Activated T-helper 2 cell treated with anti-CD3 and anti-CD28 coated beads, Interferon-gamma antibody, Interleukin-2, Interleukin-4, amounts not matched to agents 10 μg/mL and 5 μg/mL and 100 μg/mL, durations not matched to agents 14 hours and 24 hours and 36 hours (primary cell): ENCODE measurements at regions not wholly inside any gene's neighbourhood (a gene's known extent, or its start where the extent isn't known, plus 50 kb on each side); places are given as distances from the start of the nearest gene placed in this dataset.

Experiments
- DNase-seq: peaks from one replicate; pipeline ENCODE4 v3.0.0; 2021; ENCODE audit warnings: low spot score
- H3K27ac Mint-ChIP-seq: one replicate; pipeline ENCODE4 v1.8.0; 2021; ENCODE audit warnings: mixed read lengths
- H3K27me3 Mint-ChIP-seq: one replicate; pipeline ENCODE4 v1.8.0; 2021; ENCODE audit warnings: low read depth, mixed read lengths
- H3K36me3 Mint-ChIP-seq: one replicate; pipeline ENCODE4 v1.8.0; 2021; ENCODE audit warnings: low read depth, mixed read lengths
- H3K4me1 Mint-ChIP-seq: one replicate; pipeline ENCODE4 v1.8.0; 2021; ENCODE audit warnings: low read depth, mixed read lengths
- H3K4me3 Mint-ChIP-seq: one replicate; pipeline ENCODE4 v1.8.0; 2021; ENCODE audit warnings: low read depth, mild to moderate bottlenecking, moderate library complexity, mixed read lengths
- H3K9me3 Mint-ChIP-seq: one replicate; pipeline ENCODE4 v1.8.0; 2021; ENCODE audit warnings: mixed read lengths
- intact Hi-C: fragments of 100-400 bp; cut with micrococcal nuclease; formaldehyde crosslinking; loops from one replicate; pipeline ENCODE4 v1.15.1; 2023

DNA sequence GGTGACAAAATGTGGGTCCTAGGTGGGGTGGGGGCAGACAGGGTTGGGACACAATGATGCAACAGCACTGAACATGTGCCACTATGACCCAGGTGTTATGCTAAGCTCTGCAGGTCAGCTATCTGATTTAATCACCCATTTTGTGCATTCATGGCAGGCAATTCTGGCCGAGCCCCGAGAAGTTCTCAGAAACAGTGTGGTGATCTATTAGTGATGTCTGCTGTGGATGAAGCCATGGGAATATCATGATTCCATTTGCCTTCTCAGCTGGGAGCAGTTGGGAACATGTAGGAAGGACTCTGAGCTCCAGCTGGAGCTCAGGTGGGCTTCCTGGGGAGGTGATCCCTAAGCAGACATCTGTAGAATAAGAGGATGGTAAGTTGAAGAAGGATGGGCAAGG lies 194.0 kb upstream of the POU3F1 start:
- no peaks in the 10 kb centered on the region for H3K9me3 Mint-ChIP-seq
- H3K27me3 Mint-ChIP-seq, result peaks cover 2% of the 10 kb centered on the region
- H3K36me3 Mint-ChIP-seq, result no peaks in the 10 kb centered on the region
- intact Hi-C loops, result no loop called here
- no peaks in the 10 kb centered on the region for H3K4me1 Mint-ChIP-seq
- no peak overlapping the region for H3K4me3 Mint-ChIP-seq
- DNase-seq, result no peak
- no peak overlapping the region for H3K27ac Mint-ChIP-seq

DNA sequence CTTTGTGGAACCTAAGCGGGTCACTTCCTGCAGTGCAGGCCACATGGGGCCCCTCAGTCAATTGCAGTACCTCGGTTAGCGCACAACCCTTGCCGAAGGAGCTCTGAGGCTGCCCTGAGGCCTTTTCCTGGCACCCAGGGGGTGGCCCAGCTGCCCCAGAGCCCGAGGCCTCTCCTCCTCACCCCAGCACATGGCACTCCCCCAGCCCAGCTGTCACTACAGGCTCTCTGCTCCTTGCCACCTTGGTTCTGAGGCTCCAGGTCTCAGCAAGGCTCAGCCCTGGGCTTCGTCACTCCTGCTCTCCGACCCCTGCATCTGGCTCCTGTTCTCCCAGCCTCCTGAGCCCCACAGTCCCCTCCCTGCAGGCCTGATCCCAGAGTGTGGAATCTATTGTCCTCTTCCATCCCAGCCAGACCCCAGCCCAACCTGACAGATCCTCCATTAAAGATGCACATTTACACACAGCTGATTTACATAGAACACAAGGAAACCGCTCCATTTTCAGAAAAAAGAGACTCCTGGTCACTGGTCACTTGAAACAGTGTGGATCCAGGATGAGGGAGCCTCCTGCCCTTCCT lies 192.8 kb upstream of the POU3F1 start:
- no peak overlapping the region for H3K27ac Mint-ChIP-seq
- peaks cover 2% of the 10 kb centered on the region for H3K27me3 Mint-ChIP-seq
- no peak overlapping the region for H3K4me3 Mint-ChIP-seq
- H3K4me1 Mint-ChIP-seq, result no peaks in the 10 kb centered on the region
- intact Hi-C loops, result no loop called here
- DNase-seq, result no peak
- no peaks in the 10 kb centered on the region for H3K36me3 Mint-ChIP-seq
- no peaks in the 10 kb centered on the region for H3K9me3 Mint-ChIP-seq

DNA sequence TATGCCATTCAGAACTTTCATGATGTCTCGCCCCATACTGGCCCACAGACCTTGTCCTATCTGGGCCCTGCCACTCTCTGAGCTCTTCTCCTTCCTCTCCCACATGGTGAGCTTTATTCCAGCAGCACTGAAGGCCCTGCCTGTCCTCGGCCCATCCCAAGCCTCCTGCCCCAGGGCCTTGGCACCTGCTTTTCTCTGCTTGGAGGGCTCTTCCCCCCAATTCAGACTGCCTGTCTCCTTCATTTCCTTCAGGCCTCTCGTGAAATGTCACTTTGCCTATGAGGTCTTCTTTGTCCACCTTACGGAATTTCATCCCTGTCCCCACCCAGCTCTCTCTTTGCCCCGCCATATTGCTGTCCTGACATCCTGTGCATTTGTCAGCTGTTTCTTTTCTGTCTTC lies 191.7 kb upstream of the POU3F1 start:
- DNase-seq, result no peak
- Mint-ChIP-seq H3K9me3 (no peaks in the 10 kb centered on the region), H3K4me3 (no peak overlapping the region), H3K27me3 (peaks cover 2% of the 10 kb centered on the region), H3K27ac (no peak overlapping the region), H3K36me3 (no peaks in the 10 kb centered on the region), H3K4me1 (no peaks in the 10 kb centered on the region)
- intact Hi-C loops, result no loop called here

DNA sequence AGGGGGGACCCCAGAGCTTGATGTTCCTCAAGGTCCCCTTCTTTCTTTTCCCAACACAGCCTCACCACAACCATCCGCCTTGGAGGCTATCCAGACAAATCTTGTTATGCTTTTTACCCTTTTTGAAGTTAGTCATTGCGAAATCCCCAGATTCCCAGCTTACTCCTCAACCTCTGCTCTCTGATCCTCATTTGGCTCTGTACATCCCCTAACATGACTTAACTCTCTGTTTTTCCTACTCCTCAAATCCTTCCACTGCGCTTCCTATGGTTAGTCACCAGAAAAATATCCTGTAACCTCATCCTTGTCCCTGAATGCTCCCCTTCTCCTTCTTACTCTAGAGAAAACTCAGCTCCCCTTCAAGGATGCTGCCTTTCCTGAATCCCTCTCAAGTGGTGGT lies 189.1 kb upstream of the POU3F1 start:
- Mint-ChIP-seq H3K27ac (no peak overlapping the region), H3K36me3 (no peaks in the 10 kb centered on the region), H3K27me3 (peaks cover 2% of the 10 kb centered on the region), H3K9me3 (no peaks in the 10 kb centered on the region), H3K4me3 (no peak overlapping the region), H3K4me1 (no peaks in the 10 kb centered on the region)
- intact Hi-C loops, result no loop called here
- no peak for DNase-seq

- Mint-ChIP-seq H3K9me3 (no peaks in the 10 kb centered on the region), H3K36me3 (no peaks in the 10 kb centered on the region), H3K27me3 (peaks cover 4% of the 10 kb centered on the region), H3K4me1 (no peaks in the 10 kb centered on the region), H3K27ac (no peak overlapping the region), H3K4me3 (no peak overlapping the region)
- intact Hi-C loops, result no loop called here
- no peak for DNase-seq
Observed at GRCh38 chr1:38231941-38232340, 185.3 kb upstream of the POU3F1 start.

GRCh38 chr1:38228718-38229117 lies 182.1 kb upstream of the POU3F1 start:
- Mint-ChIP-seq H3K4me1 (no peaks in the 10 kb centered on the region), H3K4me3 (no peak overlapping the region), H3K27ac (no peak overlapping the region), H3K36me3 (no peaks in the 10 kb centered on the region), H3K9me3 (no peaks in the 10 kb centered on the region), H3K27me3 (peaks cover 2% of the 10 kb centered on the region)
- no peak for DNase-seq
- intact Hi-C loops, result no loop called here

DNA sequence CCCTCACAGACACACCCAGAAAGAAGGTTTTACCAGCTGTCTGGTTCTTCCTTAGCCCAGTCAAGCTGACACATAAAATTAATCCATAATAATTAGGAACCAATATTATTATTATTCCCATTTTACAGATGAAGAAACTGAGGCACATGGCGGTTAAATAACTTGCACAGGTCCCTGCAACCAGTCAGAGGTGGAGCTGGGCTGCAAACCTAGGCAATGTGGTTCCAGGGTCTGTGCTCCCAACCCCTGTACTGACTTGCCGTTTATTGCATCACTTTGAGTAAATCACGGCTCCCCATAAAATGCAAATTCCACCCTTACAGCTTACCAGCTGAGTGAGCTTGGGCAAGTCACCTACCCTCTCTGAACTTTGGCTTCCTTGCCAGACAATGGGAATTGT lies 179.2 kb upstream of the POU3F1 start:
- no peaks in the 10 kb centered on the region for H3K4me1 Mint-ChIP-seq
- no peak for DNase-seq
- H3K27ac Mint-ChIP-seq, result no peak overlapping the region
- H3K9me3 Mint-ChIP-seq, result no peaks in the 10 kb centered on the region
- intact Hi-C loops, result no loop called here
- H3K36me3 Mint-ChIP-seq, result no peaks in the 10 kb centered on the region
- H3K4me3 Mint-ChIP-seq, result no peak overlapping the region
- H3K27me3 Mint-ChIP-seq, result peaks cover 2% of the 10 kb centered on the region

GRCh38 chr1:38223391-38223790 lies 176.8 kb upstream of the POU3F1 start:
- Mint-ChIP-seq H3K9me3 (no peaks in the 10 kb centered on the region), H3K4me3 (no peak overlapping the region), H3K27ac (no peak overlapping the region), H3K27me3 (peaks cover 8% of the 10 kb centered on the region), H3K36me3 (no peaks in the 10 kb centered on the region), H3K4me1 (no peaks in the 10 kb centered on the region)
- DNase-seq, result no peak
- intact Hi-C loops, result no loop called here

DNA sequence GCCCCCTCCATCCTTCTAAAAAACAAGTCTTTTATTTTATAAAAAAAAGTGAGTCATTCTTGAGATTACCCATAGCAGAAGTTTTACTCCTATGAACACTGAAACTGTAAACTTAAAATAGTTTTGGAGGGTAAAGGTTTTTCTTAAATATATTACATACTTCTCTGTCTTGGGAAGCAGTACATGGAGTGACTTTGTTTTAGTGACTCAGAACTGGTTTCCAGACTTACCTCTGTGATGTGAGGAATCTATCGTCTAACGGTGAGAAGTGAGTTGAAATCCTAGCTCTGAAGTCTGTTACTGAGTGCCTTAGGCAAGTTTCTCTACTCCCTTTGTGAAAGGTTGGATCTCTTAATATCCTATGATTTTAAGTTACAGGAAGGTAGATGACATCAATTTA lies 176.3 kb upstream of the POU3F1 start:
- peaks cover 8% of the 10 kb centered on the region for H3K27me3 Mint-ChIP-seq
- intact Hi-C loops, result no loop called here
- DNase-seq, result no peak
- no peaks in the 10 kb centered on the region for H3K4me1 Mint-ChIP-seq
- H3K36me3 Mint-ChIP-seq, result no peaks in the 10 kb centered on the region
- no peak overlapping the region for H3K4me3 Mint-ChIP-seq
- no peak overlapping the region for H3K27ac Mint-ChIP-seq
- no peaks in the 10 kb centered on the region for H3K9me3 Mint-ChIP-seq

DNA sequence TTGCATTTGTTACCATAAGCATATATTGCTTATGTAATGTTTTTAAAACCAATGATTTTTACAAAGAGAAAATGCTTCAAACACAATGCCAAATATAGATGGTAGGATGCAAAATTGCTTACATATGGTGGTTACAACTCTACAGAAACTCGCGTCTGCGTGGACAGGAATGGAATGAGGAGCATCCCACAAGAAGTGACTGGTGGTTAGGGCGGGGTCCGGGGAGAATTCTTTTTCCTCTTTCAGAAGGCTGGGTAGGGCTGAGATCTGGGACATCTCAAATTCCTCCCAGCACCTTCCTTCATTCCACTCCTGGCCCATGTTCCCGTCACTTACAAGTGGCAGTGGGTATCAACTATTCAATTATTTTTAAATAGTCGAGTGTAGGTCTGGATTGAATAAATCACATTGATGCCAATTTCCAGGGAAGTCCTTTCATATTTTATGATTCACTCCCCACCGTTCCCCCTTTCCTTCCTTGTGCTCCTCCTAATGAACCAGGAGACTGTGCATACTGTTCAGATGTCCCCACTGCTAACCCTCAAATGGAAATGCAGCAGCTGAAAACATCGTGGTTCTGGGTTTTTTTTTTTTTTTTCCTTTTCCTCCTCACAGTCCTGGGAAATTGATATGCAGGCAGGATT lies 174.5 kb upstream of the POU3F1 start:
- Mint-ChIP-seq H3K4me3 (no peak overlapping the region), H3K4me1 (no peaks in the 10 kb centered on the region), H3K27me3 (peaks cover 8% of the 10 kb centered on the region), H3K36me3 (no peaks in the 10 kb centered on the region), H3K27ac (no peak overlapping the region), H3K9me3 (no peaks in the 10 kb centered on the region)
- intact Hi-C loops, result no loop called here
- DNase-seq, result no peak

DNA sequence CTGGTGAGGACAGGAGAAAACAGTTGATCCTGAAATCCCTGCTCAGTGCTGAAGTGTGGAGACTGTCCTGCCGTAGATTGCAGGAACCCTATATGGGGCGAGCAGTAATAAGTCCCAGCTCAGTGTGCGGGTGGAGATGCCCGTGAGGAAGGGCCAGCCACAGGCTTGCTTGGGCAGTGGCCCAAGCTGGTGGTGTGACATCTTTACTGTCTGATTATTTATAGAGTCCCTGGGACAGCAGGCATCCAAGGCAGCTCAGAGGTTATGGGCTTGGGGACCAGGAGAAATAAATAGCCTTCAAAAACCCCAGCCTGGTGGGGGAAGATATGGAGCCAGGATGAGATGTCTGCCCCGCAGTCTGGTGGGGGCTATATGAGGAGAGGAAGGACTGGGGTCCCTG lies 170.7 kb upstream of the POU3F1 start:
- intact Hi-C loops, result no loop called here
- Mint-ChIP-seq H3K27me3 (peaks cover 27% of the 10 kb centered on the region), H3K36me3 (no peaks in the 10 kb centered on the region), H3K9me3 (no peaks in the 10 kb centered on the region), H3K4me3 (no peak overlapping the region), H3K4me1 (no peaks in the 10 kb centered on the region), H3K27ac (no peak overlapping the region)
- DNase-seq, result no peak

- Mint-ChIP-seq H3K4me3 (no peak overlapping the region), H3K9me3 (no peaks in the 10 kb centered on the region), H3K4me1 (no peaks in the 10 kb centered on the region), H3K36me3 (no peaks in the 10 kb centered on the region), H3K27me3 (peaks cover 22% of the 10 kb centered on the region), H3K27ac (no peak overlapping the region)
- DNase-seq, result no peak
- intact Hi-C loops, result no loop called here
Observed at GRCh38 chr1:38213646-38214434, 167.2 kb upstream of the POU3F1 start.

DNA sequence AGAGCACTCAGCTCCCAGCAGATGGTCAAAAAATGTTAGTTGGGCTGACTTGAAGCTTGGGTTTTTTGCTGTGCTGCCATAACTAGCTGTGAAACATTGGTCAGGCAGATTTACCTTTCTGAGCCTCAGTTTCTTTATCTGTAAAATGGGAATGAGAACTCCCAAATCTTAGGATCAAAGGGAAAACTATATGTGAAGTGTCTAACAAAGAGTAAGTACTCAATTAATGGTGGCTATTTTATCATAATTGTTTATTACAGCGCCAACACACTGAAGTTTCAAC lies 164.2 kb upstream of the POU3F1 start:
- no peak overlapping the region for H3K27ac Mint-ChIP-seq

More for the DNA sequence above, 164.2 kb upstream of the POU3F1 start:
- Mint-ChIP-seq H3K36me3 (no peaks in the 10 kb centered on the region), H3K4me1 (no peaks in the 10 kb centered on the region), H3K27me3 (peaks cover 22% of the 10 kb centered on the region), H3K9me3 (no peaks in the 10 kb centered on the region), H3K4me3 (no peak overlapping the region)
- no peak for DNase-seq
- intact Hi-C loops, result no loop called here
